ENCODE measurements at regions not wholly inside any gene's neighbourhood (a gene's known extent, or its start where the extent isn't known, plus 50 kb on each side); places are given as distances from the start of the nearest gene placed in this dataset.

DNA sequence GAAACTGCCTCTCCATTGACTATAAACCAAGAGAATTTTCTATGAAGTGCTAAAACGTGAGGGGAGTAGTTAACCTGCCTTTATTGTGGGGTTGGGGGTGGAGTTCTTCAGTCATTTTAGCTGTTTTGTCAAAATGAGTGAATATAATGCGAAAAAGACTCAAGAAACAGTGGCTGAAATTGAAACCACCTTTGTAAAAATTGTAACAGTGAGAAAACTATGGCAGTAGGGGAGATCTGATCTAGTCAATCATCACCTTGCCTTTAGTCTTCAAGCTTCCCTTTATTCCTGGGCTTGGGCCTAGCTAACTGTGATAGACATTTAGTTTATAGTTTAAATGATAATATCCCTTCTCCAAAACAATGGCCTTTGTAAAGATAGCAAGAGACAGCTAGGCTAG is 1927.3 kb downstream of the STIM2 start:
- no peak overlapping the region for H3K27ac ChIP-seq
- TF ChIP-seq ZFX (IDR thresholded peaks at IDR 0.05; ENCODE audit: borderline replicate concordance), result no peak
- TF ChIP-seq, protein P1, sequence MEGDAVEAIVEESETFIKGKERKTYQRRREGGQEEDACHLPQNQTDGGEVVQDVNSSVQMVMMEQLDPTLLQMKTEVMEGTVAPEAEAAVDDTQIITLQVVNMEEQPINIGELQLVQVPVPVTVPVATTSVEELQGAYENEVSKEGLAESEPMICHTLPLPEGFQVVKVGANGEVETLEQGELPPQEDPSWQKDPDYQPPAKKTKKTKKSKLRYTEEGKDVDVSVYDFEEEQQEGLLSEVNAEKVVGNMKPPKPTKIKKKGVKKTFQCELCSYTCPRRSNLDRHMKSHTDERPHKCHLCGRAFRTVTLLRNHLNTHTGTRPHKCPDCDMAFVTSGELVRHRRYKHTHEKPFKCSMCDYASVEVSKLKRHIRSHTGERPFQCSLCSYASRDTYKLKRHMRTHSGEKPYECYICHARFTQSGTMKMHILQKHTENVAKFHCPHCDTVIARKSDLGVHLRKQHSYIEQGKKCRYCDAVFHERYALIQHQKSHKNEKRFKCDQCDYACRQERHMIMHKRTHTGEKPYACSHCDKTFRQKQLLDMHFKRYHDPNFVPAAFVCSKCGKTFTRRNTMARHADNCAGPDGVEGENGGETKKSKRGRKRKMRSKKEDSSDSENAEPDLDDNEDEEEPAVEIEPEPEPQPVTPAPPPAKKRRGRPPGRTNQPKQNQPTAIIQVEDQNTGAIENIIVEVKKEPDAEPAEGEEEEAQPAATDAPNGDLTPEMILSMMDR (IDR thresholded peaks at IDR 0.05), result no peak

DNA sequence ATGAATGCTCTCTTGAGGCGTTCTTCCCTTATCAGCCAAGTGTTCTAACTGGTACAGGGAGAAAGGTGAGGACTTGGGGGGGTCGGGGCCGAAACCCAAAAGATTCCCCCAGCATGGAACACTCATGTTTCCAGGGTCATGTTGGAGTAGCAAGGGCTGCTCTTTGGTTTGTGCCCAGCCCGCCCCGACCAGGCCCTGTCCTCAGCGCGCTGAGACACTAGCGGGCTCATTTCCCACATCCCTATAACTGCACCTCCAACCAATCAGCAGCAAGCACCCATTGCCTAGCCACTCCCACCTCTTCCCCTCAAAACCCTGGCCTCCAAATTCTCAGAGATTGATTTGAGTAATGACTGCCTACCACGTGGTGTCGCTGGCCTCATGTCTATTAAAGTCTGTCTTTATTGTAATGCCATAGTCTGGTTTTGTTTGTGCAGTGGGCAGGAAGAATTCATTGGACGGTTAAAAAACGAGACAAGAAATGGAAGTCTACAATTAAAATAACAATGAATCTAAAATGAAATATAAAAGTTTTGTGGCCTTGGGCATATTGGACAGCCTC is 1928.4 kb downstream of the STIM2 start:
- no peak overlapping the region for H3K27ac ChIP-seq
- TF ChIP-seq, protein P1 (IDR thresholded peaks at IDR 0.05), result no peak
- no peak for TF ChIP-seq ZFX (IDR thresholded peaks at IDR 0.05; ENCODE audit: borderline replicate concordance)

DNA sequence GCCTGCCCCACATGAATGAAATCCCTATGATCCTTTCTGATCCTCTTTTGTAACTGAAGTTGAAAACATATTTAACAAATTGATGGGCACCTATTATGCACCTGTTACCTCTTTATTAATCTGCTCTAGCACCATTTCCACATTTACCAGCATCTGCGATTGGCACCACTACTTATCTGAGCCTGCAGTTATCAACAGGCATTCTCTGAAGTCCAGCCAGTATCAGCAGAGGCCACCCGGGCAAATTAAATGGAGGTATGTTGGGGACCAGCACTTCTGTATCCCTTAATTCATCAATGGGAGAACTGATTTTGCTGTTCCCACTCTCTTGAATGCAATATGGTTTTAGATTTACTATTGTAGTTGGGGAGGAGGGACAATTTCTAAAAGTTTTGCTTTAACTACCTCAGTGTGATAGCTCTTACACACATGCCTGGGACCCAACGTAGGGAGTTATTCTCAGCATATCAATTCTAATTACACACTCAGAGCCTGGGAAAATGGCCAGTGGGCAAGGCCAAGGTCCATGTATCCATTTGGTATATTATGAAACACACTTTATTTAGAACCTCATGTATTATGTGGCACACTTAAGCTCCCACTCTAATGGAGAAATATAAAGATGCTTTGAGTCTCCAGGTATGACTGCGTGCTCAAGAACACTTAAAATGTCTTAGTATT is 1927.1 kb upstream of the PCDH7 start:
- no peak for TF ChIP-seq ZFX (IDR thresholded peaks at IDR 0.05; ENCODE audit: borderline replicate concordance)
- TF ChIP-seq, protein P1 (IDR thresholded peaks at IDR 0.05), result no peak
- H3K27ac ChIP-seq, result no peak overlapping the region

DNA sequence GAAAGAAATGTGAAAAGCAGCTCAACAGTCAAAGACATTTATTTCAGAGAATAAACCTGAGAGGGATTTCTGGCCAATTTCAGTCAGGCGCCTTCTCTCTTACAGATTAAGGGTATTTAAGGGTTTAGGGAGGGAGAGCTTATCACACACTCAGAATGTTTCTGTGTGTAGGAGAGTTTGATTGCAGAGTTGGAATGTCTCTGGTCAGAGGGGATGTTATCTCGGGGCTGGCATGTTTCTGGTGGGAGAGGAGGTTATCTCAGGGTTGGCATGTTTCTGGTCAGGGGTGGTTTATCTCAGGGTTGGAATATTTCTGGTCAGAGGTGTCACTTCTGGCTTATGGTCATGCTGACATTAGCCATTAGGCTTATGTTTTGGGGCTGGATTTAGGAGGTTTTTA is 1920.5 kb upstream of the PCDH7 start:
- no peak overlapping the region for H3K27ac ChIP-seq
- TF ChIP-seq, protein P1 (IDR thresholded peaks at IDR 0.05), result no peak
- no peak for TF ChIP-seq ZFX (IDR thresholded peaks at IDR 0.05; ENCODE audit: borderline replicate concordance)

DNA sequence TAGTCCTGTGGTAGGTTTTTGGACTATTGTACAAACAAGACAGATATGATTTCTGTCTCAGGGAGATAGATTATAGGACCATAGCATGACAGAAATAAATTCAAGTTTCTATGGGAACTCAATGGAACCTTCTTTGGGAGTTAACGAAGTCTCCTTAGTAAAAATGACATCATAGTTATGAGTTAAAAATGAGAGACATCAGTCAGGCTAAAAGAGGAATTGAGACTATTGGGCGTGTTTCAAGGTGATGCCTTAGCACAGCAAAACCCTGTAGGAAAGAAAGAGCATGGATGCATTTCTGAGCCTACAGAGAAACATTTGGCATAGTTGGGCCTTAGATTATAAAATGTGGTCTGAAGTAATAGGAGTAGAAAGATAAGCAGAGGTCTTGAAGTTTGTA is 1909.1 kb upstream of the PCDH7 start:
- TF ChIP-seq, protein P1 (IDR thresholded peaks at IDR 0.05), result no peak
- no peak for TF ChIP-seq ZFX (IDR thresholded peaks at IDR 0.05; ENCODE audit: borderline replicate concordance)
- no peak overlapping the region for H3K27ac ChIP-seq

DNA sequence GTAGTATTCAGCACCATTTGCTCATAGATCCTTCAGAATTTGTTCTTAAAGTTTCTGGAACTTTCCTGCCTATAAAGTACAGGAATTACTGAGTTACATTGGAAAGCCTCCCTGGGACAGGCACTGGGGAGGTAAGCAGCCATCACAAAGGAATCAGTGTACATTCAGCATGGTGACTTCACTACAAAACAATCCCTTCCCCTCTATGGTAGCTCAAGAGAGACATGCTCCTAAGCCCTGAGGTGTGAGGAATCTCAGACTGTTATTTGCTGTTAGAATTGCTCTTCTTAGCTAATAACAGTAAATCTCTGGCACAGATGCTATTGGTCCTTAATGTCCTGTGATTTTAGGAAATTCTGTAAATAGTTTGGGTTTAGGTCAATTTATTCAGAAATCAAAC is 1898.0 kb upstream of the PCDH7 start:
- H3K27ac ChIP-seq, result no peak overlapping the region
- no peak for TF ChIP-seq ZFX (IDR thresholded peaks at IDR 0.05; ENCODE audit: borderline replicate concordance)
- TF ChIP-seq, protein P1 (IDR thresholded peaks at IDR 0.05), result no peak

DNA sequence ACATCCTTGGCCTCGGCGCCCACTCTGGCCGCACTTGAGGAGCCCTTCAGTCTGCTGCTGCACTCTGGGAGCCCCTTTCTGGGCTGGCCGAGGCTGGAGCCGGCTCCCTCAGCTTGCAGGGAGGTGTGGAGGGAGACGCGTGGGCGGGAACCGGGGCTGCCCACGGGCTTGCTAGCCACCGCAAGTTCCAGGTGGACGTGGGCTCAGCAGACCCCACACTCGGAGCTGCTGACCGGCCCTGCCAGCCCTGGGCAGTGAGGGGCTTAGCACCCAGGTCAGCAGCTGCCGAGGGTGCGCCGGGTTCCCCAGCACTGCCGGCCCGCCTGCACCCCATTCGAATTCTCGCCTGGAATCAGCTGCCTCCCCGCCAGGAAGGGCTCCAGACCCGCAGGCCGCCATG is 1892.3 kb upstream of the PCDH7 start:
- TF ChIP-seq, protein P1 (IDR thresholded peaks at IDR 0.05), result no peak
- no peak for TF ChIP-seq ZFX (IDR thresholded peaks at IDR 0.05; ENCODE audit: borderline replicate concordance)
- no peak overlapping the region for H3K27ac ChIP-seq
